Stimulated activated naive CD4-positive, alpha-beta T cell (primary cell): ENCODE measurements at regions not wholly inside any gene's neighbourhood (a gene's known extent, or its start where the extent isn't known, plus 50 kb on each side); places are given as distances from the start of the nearest gene placed in this dataset.

Experiments used
- DNase-seq, 6 experiments: peaks; one replicate each; lab custom pipeline; 2025; lab: John Stamatoyannopoulos, UW

DNA sequence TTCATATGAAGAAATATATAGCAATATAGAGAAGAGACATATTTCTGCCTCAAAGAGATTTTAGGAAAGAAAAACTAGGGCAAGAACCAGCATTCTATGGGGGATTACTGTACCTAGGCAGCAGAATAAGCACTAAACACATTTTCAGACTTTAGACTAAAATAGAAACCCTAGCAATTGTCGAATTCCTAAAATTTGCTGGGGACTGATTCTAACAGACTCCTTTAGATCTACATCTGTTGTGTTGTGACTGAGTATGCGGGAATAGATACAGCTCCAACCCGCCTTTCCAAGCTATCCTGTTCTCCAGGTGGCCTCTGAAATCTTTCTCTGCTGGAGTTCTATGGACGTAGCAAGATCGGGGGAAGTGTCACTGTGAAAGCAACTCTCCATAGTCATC, 482.2 kb downstream of the NTRK2 start:
- no peak for DNase-seq

DNA sequence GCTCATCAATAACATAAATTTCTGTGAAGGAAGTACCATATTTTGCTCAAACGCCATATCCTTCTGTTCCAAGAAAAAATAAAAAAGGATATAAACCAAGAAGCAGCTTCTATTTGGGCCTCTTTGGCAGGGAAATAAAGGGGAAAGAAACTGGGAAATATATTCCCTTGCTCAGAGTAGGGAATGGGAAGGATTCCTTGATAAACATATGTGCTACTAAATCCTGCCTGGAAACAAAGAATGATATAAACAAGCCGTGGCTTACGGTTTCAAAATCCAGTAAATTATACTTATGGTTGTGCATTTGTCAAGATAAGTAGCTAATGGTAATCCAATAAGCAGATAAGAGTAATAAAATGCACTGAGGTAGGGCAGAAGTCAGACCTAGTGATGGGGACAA, 481.6 kb downstream of the NTRK2 start:
- no peak for DNase-seq

DNA sequence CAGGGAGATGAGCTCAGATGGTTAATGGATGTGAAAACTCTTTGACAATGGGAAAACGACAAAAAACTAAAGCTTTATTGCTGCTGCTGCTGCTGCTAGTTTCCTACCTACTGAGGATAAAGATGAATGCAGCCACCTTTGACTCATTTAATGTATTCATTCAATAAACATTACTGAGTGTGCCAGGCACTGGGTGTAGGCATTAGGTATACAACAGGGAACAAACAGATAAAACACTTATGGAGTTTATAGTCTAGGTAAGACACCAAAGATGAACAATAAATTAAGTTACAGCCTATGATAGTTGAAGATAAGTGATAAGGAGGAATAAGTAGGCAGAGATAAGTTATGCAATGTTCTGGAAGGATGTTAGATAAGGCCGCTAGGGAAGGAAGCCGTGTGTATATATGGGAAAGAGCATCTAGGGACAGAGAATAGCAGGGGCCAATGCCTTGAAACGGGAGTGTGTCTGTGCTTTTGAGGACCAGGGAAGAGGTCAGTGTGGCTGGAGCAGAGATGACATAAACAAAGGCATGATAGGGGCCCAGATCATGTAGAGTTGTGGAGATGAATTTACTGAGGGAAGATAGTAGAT, 477.6 kb downstream of the NTRK2 start:
- no peak for DNase-seq

DNA sequence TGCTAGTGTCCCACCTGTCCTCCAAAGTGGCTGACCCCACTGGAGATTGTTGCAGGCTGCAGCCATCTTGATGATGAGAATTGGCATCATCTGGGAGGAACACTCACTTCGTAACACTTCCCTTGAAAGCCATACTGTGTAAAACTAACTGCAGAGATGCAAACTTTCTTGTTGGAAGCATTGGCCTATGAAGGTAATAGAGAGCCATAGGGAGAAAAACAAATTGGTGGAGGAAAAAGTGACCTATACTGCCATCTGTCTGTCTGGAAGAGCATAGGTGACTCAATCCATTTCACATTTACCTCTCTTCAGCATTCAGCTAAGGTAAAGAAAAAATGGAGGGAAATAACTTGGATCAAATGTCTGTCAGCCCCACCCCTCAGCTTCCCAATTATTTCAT, 473.4 kb downstream of the NTRK2 start:
- no peak for DNase-seq

DNA sequence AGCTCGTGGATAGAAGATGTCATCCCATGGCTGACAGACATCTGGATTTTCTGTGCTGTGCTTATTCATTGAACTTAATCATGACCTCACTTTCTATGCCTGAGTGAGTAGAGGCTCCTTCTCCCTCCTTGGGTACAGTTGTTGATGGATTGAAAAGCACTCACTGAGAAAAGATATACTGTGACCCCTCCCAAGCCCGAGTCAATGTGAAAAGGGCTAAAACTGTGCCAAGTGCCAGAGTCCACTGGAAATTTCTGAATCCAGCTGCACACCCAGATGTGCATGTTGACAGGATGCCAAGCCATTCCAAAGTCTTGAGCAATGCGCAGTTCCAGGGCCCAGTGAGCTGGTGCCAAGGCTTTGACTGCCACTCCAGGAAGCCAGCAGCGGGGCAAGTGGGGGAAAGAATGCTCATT, 473.0 kb downstream of the NTRK2 start:
- no peak for DNase-seq

DNA sequence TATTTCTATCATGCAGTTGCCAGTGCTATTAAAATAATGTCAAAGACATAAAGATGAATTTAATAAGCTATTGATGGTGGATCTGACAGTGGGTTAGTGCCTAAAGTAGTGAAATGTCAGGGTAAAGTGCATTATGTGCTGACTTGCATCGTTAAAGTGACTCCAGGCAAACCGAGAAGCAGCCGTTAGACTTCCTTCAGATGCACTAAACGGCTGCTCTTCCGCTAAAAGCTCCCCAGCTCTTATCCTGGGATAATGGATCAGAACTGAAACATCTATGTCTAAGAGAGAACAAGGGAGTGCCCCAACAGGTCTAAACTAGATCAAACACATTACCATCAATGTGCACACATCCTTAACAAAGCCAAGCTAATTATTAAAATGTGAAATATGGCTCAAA, 468.2 kb downstream of the NTRK2 start:
- no peak for DNase-seq

DNA sequence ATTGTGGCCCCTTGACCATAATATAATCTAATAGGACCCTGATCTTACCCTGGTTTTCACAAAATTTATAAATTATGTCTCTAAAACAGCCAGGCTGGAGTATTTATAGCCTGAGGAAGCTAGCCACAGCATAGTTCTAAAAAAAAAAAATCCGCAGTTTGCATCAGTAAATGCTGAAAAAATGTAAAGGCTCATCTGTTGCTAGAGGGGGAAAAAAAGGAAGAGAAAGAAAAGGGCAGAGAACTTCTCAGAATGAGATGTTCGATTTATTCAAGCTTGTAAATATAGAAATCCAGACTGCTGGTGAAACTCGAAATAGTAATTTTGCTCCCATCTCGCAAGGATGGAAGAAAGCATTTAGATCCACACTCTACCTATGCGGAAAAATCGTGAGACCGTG, 467.5 kb downstream of the NTRK2 start:
- no peak for DNase-seq

DNA sequence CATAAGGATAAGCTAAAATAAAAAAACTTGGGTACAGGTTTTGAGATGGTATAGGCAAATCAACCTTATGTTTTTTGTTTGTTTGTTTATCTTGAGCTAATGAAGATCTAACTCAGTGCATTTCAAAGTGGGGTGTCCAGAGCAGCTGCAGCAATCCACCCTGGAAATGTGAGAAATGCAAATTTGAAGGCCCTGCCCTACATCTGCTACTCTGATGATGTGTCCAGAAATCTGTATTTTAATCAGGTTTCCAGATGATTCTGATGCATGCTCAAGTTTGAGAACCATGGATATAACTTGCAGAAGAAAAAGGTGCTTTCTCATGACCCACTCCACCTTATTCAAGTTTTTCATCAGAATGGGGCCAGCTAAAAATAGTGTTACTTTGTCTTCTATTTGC, 467.0 kb downstream of the NTRK2 start:
- DNase-seq: no peak

DNA sequence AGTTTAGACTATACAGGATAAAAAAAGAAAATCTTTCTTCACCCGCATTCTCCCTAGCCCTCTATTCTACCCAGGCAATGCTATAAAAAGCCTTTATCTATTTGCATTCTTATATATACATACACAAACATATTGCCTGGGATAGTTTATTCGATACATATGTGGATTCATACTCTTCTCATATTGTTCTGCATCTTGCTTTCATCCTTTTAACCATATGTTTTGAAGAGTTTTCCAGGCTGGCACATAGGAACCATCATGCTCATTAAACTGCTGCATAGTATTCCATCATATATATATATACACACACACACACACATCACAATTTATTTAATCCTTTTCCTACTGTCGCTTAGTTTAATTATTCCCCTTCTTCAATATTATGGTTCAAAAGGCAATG, 461.2 kb downstream of the NTRK2 start:
- no peak for DNase-seq

DNA sequence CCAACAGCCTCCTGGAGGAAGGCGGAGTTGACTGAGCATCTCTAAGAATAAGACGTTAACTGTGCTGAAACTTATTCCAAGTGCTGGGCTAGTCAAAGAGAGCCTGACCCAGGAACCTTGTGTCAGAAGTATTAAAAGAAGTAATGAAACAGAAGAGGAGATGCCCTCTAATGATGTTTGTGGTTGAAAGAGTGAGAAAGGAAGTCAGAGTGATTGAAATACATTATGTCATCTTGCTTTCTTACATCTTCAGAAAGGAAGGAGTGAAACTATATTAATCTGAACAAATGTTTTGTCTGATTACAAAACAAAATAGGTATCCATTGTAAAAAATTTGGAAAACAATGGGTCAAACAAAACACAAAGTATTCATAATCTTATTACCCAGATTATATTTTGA, 460.7 kb downstream of the NTRK2 start:
- no peak for DNase-seq

DNA sequence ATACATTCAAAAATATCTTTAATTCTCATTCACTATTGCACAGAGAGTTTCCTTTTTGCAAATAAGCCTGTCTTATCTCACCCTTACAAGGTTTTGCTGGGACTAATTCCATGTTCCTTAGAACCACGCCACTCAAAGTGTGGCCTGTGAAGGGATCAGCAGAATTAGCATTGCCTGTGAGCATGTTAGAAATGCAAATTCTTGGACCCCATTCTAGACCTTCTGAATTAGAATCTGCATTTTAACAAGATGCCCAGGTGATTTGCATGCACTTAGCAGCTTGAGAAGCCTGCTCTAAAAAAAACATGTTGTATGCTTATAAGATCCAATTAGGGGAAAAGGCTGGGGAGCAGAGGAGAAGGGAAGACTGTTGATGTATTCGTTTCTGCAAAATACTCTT, 460.0 kb downstream of the NTRK2 start:
- DNase-seq: no peak

DNA sequence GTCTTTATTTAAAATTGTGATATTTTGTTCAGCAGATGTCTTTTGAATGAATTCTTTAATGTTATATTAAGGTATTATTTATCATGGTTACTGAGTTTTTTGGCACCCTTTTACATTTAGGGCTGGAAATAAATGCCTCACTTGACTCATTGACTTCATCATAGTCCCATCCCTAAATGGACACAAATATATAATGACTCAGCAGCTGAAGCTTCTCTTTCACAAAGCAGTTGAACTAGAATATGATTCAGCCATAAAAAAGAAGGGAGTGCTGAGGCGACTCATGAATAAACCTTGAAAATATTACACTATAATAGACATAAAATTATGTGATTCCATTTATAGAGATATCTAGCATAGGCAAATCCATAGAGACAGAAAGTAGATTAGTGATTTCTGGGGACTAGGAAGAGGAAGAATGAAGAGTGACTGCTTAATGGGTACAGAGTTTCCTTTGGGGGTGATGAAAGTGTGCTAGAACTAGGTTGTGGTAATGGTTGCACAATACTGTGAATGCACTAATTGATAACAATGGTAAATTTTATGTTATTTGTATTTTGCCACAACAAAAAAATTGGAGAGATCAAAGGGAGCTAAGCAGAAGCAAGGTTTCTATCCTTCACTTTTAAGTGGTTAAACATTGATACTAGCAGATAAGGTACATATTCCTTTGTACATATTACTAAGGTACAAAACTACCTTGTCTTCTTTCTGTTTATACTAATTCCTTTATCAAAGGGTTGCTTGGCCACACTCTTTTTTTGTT, 449.6 kb downstream of the NTRK2 start:
- no peak for DNase-seq

DNA sequence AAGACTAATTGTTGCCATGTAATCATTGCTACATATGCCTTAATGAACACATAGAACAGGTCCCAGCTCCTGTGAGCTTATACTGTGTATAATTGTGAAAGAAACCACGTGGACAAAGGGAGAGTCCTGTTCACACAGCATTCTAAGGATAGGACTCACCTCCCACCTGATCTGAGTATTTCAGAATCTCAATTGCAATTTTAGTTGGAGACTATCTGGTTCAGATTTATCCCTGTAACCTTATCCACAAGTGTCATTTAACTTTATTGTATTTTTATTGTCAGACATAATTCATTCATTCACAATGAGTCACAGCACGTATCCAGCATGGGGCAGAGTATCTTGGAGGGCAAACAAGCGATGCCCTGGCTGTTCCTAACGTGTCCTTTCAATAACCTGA, 448.3 kb downstream of the NTRK2 start:
- DNase-seq: no peak

DNA sequence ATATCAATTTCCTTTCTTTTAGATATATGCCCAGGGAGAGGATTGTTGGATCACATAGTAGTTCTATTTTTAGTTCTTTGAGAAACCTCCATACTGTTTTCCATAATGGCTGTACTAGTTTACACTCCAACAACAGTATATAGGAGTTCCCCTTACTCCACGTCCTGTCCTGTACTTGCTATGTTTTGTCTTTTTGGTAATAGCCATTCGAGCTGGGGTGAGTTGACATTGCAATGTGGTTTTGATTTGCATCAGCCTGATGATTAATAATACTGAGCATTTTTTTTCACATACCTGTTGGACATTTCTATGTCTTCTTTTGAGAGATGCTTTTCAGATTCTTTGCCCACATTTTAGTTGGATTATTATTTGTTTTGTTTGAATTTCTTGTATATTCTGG, 445.9 kb downstream of the NTRK2 start:
- DNase-seq: no peak

DNA sequence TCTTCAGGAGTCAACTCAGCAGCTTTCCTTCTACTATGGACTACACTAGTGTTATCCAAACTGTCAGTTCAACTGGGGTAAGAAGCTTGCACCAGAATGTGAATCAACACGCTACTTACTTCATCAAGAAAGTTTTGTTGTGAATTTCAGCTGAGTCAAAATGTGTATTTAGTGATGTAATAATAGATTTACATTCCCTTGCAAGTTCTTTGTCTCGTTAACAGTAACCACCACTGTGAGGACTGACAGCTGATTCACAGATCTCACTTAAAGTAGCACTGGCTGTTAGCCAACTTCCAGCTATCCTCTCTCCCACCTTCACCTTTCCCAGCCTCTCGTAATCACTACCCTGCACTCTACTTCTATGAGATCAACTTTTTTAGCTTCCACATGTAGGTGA, 445.3 kb downstream of the NTRK2 start:
- DNase-seq: no peak

DNA sequence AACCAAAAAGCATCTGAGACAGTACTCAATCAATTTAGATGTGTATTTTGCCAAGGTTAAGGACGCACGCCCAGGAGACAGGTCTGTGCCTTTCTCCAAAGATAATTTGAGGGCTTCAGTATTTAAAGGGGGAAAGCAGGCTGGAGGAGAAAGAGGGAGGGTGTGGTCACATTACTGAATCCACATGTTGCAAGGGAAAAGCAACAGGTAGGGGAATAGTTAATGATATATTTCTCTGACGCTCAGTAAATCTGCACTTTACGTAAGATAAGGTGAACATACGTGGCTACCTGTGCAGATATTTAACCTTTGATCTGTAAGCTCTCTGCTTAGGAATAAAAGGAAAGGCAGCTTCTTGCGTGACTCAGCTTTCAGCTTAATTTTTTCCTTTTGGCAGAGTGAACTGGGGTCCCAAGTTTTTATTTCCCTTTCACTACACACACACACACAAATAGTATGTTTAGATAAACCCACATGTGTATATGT, 443.4 kb downstream of the NTRK2 start:
- no peak for DNase-seq

DNA sequence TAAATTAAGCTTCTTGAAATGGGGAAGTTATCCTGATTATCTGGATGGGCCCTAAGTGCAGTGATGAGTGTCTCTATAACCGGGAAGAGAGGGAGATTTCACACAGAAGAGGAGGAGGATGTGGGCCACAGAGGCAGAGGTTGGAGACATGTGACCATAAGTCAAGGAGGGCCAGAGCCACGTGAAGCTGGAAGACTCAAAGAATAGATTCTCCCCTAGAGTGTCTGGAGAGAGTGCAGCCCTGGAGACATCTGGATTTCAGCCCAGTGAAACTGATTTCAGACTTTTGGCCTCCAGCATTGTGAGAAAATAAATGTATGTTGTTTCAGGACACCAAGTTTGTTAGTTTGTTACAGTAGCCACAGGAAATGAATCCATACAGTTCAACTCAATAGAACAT, 442.9 kb downstream of the NTRK2 start:
- no peak for DNase-seq

DNA sequence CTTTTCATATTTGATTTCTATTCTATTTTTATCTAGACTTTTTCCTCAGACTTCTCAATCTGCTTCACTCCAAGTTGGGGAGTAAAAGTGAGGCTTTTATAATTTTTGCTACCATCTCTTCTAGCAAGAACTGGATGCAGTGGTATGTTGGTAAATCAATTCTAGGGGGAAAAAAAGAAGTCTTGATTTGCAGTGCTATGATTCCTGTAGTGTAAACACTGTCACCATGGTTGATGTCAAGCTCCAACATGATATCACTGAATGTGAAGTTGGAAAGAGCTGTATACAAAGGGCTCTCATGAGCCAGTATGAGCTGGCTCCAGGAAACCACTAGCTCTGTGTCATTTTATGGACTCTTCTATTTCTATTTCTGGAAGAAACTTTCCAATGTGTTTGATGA, 439.2 kb downstream of the NTRK2 start:
- no peak for DNase-seq

DNA sequence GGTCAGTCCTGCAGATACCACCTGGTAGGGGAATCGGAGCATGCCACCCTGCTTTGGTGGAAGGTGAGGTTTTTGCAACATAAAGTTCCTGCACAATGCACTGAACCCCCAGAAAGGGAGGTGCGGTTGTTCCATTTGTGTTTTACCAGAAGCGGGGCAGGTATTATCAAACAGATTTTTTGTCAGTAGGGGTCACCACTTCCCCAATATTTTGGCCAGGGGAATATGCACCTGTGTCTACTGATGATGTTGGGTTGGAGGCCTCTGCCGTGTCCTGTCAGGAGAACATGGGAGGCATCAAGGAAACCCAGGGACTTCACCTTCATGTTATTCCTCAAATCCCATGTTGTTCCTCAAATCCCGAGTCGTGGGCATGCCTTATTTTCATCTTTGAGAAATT, 438.7 kb downstream of the NTRK2 start:
- DNase-seq: no peak

DNA sequence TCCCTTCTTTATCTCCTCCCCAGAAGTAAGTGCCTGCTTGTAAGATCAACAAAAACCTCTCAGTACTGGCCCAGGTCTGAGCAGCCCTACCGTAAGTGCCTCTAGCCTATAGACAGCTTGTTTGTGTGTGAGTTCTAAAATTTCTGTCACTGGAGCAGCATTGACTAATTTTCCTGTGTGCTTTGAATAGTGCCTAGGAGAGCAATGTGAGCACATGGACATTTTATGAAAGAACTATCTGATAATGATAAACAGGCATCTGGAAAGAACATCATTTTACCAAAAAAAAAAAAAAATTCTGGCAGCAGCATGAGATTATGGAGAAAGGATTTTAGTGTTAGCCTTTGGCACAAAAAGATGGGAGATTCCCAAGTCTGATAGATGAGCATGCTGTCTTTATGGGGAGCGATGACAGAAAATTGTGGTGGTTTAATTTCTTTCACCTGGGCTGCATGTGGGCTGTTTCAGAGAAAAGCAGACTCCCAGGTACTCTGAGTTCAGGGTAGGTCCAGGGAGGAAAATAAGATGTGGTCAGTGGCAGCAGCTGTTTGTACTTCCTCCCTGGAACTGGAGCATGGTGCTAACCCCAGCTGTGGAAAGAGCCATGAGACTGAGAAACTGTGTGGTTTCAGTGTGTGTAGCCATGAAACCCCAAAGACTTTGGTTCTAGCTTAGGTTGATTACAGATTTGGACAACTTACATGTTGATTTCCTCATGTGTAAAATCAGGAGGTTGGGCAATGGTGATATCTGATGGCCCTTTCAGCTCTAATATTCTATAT, 419.9 kb downstream of the NTRK2 start:
- no peak for DNase-seq

DNA sequence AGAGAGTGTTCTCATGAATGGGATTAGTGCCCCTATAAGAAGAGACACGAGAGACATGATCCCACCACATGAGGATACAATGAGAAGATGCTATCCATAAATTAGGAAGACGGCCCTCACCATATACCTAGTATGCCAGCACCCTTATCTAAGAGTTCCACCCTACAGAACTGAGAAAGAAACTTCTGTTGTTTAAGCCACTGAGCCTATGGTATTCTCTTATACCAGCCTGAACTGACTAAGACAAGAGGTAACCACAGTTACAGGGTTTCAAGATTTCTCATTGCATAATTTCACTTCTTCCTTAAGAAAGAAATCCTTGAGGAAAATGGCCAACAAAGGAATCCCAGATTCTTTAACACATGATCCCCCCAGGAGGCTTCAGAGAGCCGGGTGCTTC, 412.4 kb downstream of the NTRK2 start:
- no peak for DNase-seq

DNA sequence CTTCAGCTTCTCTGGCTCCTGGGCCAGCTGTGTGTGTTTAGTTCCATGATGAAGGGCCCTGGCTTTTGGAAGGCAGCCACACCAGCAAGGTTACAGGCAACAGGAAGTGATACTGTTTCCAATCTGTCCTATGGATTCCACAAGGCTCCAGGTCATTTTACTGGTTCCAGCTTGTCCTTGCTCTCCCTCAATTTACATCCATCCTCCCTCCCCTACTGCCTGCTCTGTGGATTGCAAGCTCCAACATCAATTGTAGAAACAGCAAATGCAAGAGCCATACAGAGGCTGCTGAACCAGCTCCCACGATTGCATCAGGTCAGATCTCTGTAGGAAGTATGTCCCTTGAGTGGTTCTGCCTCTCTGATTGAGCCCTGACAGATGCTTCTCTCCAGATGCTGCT, 409.8 kb downstream of the NTRK2 start:
- no peak for DNase-seq

DNA sequence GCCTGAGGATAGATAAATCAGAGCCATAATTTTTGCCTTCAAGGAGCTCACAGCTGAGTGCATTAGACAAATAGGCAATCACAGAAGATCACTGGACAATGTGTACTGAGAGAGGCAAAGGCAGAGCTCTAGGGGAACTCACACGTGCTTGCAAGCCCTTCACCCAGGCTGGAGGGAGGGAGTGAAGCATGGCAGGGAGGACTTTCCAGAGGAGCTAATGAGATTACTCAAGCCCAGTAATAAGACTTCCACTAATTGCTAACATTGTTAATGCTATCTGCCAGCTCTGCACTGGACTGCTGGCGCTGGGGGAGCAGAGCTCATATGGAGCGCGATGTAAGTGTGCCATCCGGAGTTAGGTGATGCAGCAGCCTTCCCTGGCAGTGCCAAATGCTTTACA, 408.4 kb downstream of the NTRK2 start:
- DNase-seq: no peak
